GM23338 (cell line): ENCODE measurements at regions not wholly inside any gene's neighbourhood (a gene's known extent, or its start where the extent isn't known, plus 50 kb on each side); places are given as distances from the start of the nearest gene placed in this dataset.

Experiments
- ATAC-seq: fragments of 200-7000 bp; cut with Tn5 transposase; 3 replicates; pipeline ENCODE4 v1.9.1; 2020
- DNase-seq: peaks from one replicate; pipeline ENCODE4 v3.0.0-alpha.2; 2015; ENCODE audit warnings: low spot score
- H2AFZ ChIP-seq: fragments of 200-600 bp; sonication (generic); 2 replicates; pipeline ENCODE4 v1.8.0; 2016; ENCODE audit warnings: antibody characterized with exemption, mild to moderate bottlenecking, moderate library complexity
- H3F3A ChIP-seq: fragments of 200-600 bp; sonication (generic); replicated peaks from 2 replicates; pipeline ENCODE4 v1.8.0; 2017; ENCODE audit warnings: antibody characterized with exemption, mixed run types, low read depth
- H3K27ac ChIP-seq: fragments of 200-600 bp; sonication (generic); 2 replicates; pipeline ENCODE4 v1.6.1; 2016; ENCODE audit warnings: low read depth
- H3K27me3 ChIP-seq: fragments of 200-600 bp; sonication (generic); 2 replicates; pipeline ENCODE4 v1.8.0; 2016; ENCODE audit warnings: mild to moderate bottlenecking, mixed run types, moderate library complexity; ENCODE audit not compliant: insufficient read depth
- H3K36me3 ChIP-seq: fragments of 200-600 bp; sonication (generic); 2 replicates; pipeline ENCODE4 v1.8.0; 2016; ENCODE audit warnings: mild to moderate bottlenecking; ENCODE audit not compliant: insufficient read depth
- H3K4me1 ChIP-seq: fragments of 200-600 bp; sonication (generic); 2 replicates; pipeline ENCODE4 v1.8.0; 2016; ENCODE audit warnings: mild to moderate bottlenecking, moderate library complexity; ENCODE audit not compliant: insufficient read depth
- H3K4me2 ChIP-seq: fragments of 200-600 bp; sonication (generic); 2 replicates; pipeline ENCODE4 v1.7.1; 2017; ENCODE audit warnings: mixed run types
- H3K4me3 ChIP-seq: fragments of 200-600 bp; sonication (generic); 2 replicates; pipeline ENCODE4 v1.6.1; 2016; ENCODE audit warnings: mixed run types
- H3K79me2 ChIP-seq: fragments of 200-600 bp; sonication (generic); replicated peaks from 2 replicates; pipeline ENCODE4 v1.8.0; 2017; ENCODE audit warnings: mild to moderate bottlenecking; ENCODE audit not compliant: insufficient read depth
- H3K9me2 ChIP-seq: fragments of 200-600 bp; sonication (generic); 2 replicates; pipeline ENCODE4 v1.8.0; 2017; ENCODE audit not compliant: insufficient read depth
- H4K20me1 ChIP-seq: fragments of 200-600 bp; sonication (generic); replicated peaks from 2 replicates; pipeline ENCODE4 v1.8.0; 2017; ENCODE audit warnings: mild to moderate bottlenecking; ENCODE audit not compliant: insufficient read depth
- H3K27ac Mint-ChIP-seq: 2 replicates; pipeline ENCODE4 v1.8.0; 2020; ENCODE audit warnings: inconsistent platforms, mild to moderate bottlenecking, moderate library complexity, mixed read lengths
- H3K27me3 Mint-ChIP-seq: 3 replicates; pipeline ENCODE4 v1.8.0; 2022; ENCODE audit warnings: low read depth, mild to moderate bottlenecking, moderate library complexity, mixed read lengths, inconsistent platforms; ENCODE audit not compliant: insufficient read depth, poor library complexity
- H3K36me3 Mint-ChIP-seq: 3 replicates; pipeline ENCODE4 v1.8.0; 2021; ENCODE audit warnings: low read depth, mild to moderate bottlenecking, inconsistent platforms, moderate library complexity, mixed read lengths
- H3K4me1 Mint-ChIP-seq: 3 replicates; pipeline ENCODE4 v1.8.0; 2020; ENCODE audit warnings: mild to moderate bottlenecking, inconsistent platforms, mixed read lengths
- H3K4me3 Mint-ChIP-seq: 3 replicates; pipeline ENCODE4 v1.8.0; 2021; ENCODE audit warnings: moderate library complexity, mild to moderate bottlenecking, inconsistent platforms, mixed read lengths
- H3K9me3 Mint-ChIP-seq: 3 replicates; pipeline ENCODE4 v1.8.0; 2020; ENCODE audit warnings: moderate library complexity, mild to moderate bottlenecking, inconsistent platforms, mixed read lengths
- ETS1 ChIP-seq: IDR thresholded peaks from 2 replicates; pipeline ENCODE4 v1.6.1; 2016; ENCODE audit warnings: antibody characterized with exemption
- EZH2phosphoT487 ChIP-seq: fragments of 200-600 bp; sonication (generic); IDR thresholded peaks from one replicate; pipeline ENCODE4 v1.8.1; 2018; ENCODE audit warnings: antibody characterized with exemption; ENCODE audit not compliant: unreplicated experiment
- JUNB ChIP-seq: IDR thresholded peaks from one replicate; pipeline ENCODE4 v1.6.1; 2016; ENCODE audit warnings: antibody characterized with exemption; ENCODE audit not compliant: unreplicated experiment
- POLR2AphosphoS5 ChIP-seq: IDR thresholded peaks from 2 replicates; pipeline ENCODE4 v1.6.1; 2016; ENCODE audit warnings: antibody characterized with exemption, low read depth
- STAT1 ChIP-seq: IDR thresholded peaks from one replicate; pipeline ENCODE4 v1.6.1; 2016; ENCODE audit warnings: antibody characterized with exemption; ENCODE audit not compliant: unreplicated experiment
- ZNF114 ChIP-seq: fragments of 250-450 bp; sonication (Bioruptor Pico); IDR thresholded peaks from 2 replicates; pipeline ENCODE4 v1.5.0; 2020; ENCODE audit warnings: mild to moderate bottlenecking, moderate library complexity
- ZNF331 ChIP-seq: fragments of 250-450 bp; sonication (Bioruptor Pico); IDR thresholded peaks from 2 replicates; pipeline ENCODE4 v1.5.0; 2020; ENCODE audit warnings: low read depth, mild to moderate bottlenecking, moderate library complexity
- ZNF462 ChIP-seq: fragments of 250-450 bp; sonication (Bioruptor Pico); IDR thresholded peaks from 2 replicates; pipeline ENCODE4 v1.5.0; 2020; ENCODE audit warnings: mild to moderate bottlenecking, moderate library complexity
- TF ChIP-seq, protein P1 (sequence below): IDR thresholded peaks from one replicate; pipeline ENCODE4 v1.6.1; 2018; ENCODE audit warnings: antibody characterized with exemption; ENCODE audit not compliant: unreplicated experiment
- TF ChIP-seq, protein P2 (sequence below), 2 experiments: fragments of 200-600 bp in 1 of 2; sonication (generic) in 1 of 2; conservative IDR thresholded peaks; 2 replicates each; pipeline versions ENCODE4 v1.5.1 to v1.6.1; 2016 to 2017; ENCODE audit warnings: antibody characterized with exemption in 2 of 2, low read depth in 2 of 2, mild to moderate bottlenecking in 2 of 2, moderate library complexity in 1 of 2

DNA sequence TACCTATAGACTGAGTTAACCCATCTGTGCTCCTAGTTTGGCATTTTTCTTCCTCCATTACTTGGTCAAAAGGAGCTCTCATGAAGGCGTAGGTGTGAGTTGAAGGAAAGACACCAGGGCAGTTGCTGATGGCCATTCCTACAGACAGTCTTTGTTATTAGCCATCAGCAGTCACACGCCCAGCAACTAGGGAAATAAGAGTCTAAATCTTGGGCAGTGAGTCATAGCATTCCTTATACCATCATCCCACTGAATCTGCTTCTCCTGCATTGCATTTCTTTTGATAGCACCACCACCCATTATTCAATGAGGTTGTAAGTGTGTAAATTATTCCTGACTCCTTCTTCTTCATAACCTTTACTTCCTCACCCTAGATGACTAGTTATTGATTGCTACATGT is 150.9 kb upstream of the IGF1 start:
- Histone ChIP-seq H3K27me3 (no peaks in the 10 kb centered on the region), H3K9me2 (peaks cover 26% of the 10 kb centered on the region), H3K36me3 (no peaks in the 10 kb centered on the region), H3F3A (no peaks in the 10 kb centered on the region), H3K4me2 (no peak overlapping the region), H3K4me1 (no peaks in the 10 kb centered on the region), H4K20me1 (no peaks in the 10 kb centered on the region), H3K79me2 (no peaks in the 10 kb centered on the region), H3K4me3 (no peak overlapping the region), H3K27ac (no peak overlapping the region), H2AFZ (no peak overlapping the region)
- Mint-ChIP-seq H3K27ac (no peak overlapping the region), H3K36me3 (peaks cover 7% of the 10 kb centered on the region; the same call in 2 of the 3 replicates), H3K4me1 (no peaks in the 10 kb centered on the region), H3K9me3 (peaks cover 12% of the 10 kb centered on the region), H3K27me3 (no peaks in the 10 kb centered on the region), H3K4me3 (no peak overlapping the region)
- no peak for DNase-seq
- ATAC-seq = no peak
- TF ChIP-seq JUNB (no peak), ZNF462 (CRISPR knock-in tag) (no peak), POLR2AphosphoS5 (no peak), ETS1 (no peak), EZH2phosphoT487 (no peak), ZNF331 (no peak), STAT1 (no peak), ZNF114 (CRISPR knock-in tag) (no peak)
- TF ChIP-seq, protein P1, sequence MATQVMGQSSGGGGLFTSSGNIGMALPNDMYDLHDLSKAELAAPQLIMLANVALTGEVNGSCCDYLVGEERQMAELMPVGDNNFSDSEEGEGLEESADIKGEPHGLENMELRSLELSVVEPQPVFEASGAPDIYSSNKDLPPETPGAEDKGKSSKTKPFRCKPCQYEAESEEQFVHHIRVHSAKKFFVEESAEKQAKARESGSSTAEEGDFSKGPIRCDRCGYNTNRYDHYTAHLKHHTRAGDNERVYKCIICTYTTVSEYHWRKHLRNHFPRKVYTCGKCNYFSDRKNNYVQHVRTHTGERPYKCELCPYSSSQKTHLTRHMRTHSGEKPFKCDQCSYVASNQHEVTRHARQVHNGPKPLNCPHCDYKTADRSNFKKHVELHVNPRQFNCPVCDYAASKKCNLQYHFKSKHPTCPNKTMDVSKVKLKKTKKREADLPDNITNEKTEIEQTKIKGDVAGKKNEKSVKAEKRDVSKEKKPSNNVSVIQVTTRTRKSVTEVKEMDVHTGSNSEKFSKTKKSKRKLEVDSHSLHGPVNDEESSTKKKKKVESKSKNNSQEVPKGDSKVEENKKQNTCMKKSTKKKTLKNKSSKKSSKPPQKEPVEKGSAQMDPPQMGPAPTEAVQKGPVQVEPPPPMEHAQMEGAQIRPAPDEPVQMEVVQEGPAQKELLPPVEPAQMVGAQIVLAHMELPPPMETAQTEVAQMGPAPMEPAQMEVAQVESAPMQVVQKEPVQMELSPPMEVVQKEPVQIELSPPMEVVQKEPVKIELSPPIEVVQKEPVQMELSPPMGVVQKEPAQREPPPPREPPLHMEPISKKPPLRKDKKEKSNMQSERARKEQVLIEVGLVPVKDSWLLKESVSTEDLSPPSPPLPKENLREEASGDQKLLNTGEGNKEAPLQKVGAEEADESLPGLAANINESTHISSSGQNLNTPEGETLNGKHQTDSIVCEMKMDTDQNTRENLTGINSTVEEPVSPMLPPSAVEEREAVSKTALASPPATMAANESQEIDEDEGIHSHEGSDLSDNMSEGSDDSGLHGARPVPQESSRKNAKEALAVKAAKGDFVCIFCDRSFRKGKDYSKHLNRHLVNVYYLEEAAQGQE = no peak
- TF ChIP-seq, protein P2, sequence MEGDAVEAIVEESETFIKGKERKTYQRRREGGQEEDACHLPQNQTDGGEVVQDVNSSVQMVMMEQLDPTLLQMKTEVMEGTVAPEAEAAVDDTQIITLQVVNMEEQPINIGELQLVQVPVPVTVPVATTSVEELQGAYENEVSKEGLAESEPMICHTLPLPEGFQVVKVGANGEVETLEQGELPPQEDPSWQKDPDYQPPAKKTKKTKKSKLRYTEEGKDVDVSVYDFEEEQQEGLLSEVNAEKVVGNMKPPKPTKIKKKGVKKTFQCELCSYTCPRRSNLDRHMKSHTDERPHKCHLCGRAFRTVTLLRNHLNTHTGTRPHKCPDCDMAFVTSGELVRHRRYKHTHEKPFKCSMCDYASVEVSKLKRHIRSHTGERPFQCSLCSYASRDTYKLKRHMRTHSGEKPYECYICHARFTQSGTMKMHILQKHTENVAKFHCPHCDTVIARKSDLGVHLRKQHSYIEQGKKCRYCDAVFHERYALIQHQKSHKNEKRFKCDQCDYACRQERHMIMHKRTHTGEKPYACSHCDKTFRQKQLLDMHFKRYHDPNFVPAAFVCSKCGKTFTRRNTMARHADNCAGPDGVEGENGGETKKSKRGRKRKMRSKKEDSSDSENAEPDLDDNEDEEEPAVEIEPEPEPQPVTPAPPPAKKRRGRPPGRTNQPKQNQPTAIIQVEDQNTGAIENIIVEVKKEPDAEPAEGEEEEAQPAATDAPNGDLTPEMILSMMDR (conservative IDR thresholded peaks at IDR 0.05; ENCODE audit: low read depth in 2 of 2) = no peak
